Lung (tissue), 11 donors: ENCODE measurements at regions not wholly inside any gene's neighbourhood (a gene's known extent, or its start where the extent isn't known, plus 50 kb on each side); places are given as distances from the start of the nearest gene placed in this dataset.
A peak's percentile ranks its signal among the peaks of the same experiment; 100 is the strongest.

Source experiments
- ATAC-seq: fragments of 200-7000 bp; cut with Tn5 transposase; one replicate; pipeline ENCODE4 v1.9.1; 2020; ENCODE audit warnings: moderate number of reproducible peaks; ENCODE audit not compliant: insufficient read depth, low FRiP score
- DNase-seq, 3 donors: peaks; one replicate each; pipeline ENCODE4 v3.0.0-alpha.2; 2013 to 2017
- H3K27ac ChIP-seq, 2 donors: one replicate each; pipeline ENCODE4 v1.5.1; 2013; ENCODE audit warnings: mild to moderate bottlenecking in 2 of 2, moderate library complexity in 2 of 2, control low read depth in 1 of 2, inconsistent platforms in 1 of 2, low read depth in 1 of 2, low read length in 1 of 2
- H3K27me3 ChIP-seq, 3 donors: one replicate each; pipeline ENCODE4 v1.5.1; 2013; ENCODE audit warnings: low read length in 2 of 3; ENCODE audit not compliant: control insufficient read depth in 3 of 3, insufficient read depth in 3 of 3
- H3K36me3 ChIP-seq, 4 donors: one replicate each; pipeline ENCODE4 v1.5.1; 2013; ENCODE audit warnings: low read length in 4 of 4, mild to moderate bottlenecking in 1 of 4, moderate library complexity in 1 of 4; ENCODE audit not compliant: control insufficient read depth in 4 of 4, insufficient read depth in 4 of 4
- H3K4me1 ChIP-seq, 5 donors: one replicate each; pipeline ENCODE4 v1.5.1; 2013; ENCODE audit warnings: low read length in 5 of 5, mild to moderate bottlenecking in 2 of 5, moderate library complexity in 1 of 5; ENCODE audit not compliant: control insufficient read depth in 5 of 5, insufficient read depth in 5 of 5
- H3K4me3 ChIP-seq: one replicate; pipeline ENCODE4 v1.5.1; 2013; ENCODE audit warnings: mild to moderate bottlenecking, control low read depth, moderate library complexity
- H3K9ac ChIP-seq, 2 donors: one replicate each; pipeline ENCODE4 v1.5.1; 2013; ENCODE audit warnings: low read length in 2 of 2, control low read depth in 1 of 2; ENCODE audit not compliant: insufficient read depth in 1 of 2
- H3K9me3 ChIP-seq, 4 donors: one replicate each; pipeline ENCODE4 v1.5.1; 2013; ENCODE audit warnings: low read length in 3 of 4, mild to moderate bottlenecking in 1 of 4, moderate library complexity in 1 of 4; ENCODE audit not compliant: control insufficient read depth in 4 of 4, insufficient read depth in 3 of 4
- CTCF ChIP-seq: IDR thresholded peaks from 2 replicates; pipeline ENCODE4 v1.5.1; 2012; ENCODE audit warnings: mild to moderate bottlenecking; ENCODE audit errors: control extremely low read depth, extremely low read depth
- WGBS, 2 donors: extraction: QIAGEN DNeasy Blood & Tissue Kit; methylation state at CpG; one replicate each; pipeline ENCODE4 v1.1.7; 2013; 5-methylcytosine and 5-hydroxymethylcytosine counted together
- donor health status: control.
- donor health status: control.
- donor health status: Bipolar disorder and iron deficiency.
- donor health status: healthy.
- donor health status: DM: yes; HTN: yes; CAD: no.

GRCh38 chr3:1600700-1601418, 497.8 kb upstream of the CNTN4 start:
- ATAC-seq = no peak
- no peak for TF ChIP-seq CTCF
- DNase-seq = no peak

GRCh38 chr3:1609416-1609815, 489.2 kb upstream of the CNTN4 start:
- no peaks in the 10 kb centered on the region for H3K36me3 ChIP-seq
- no peak overlapping the region for H3K27ac ChIP-seq
- H3K9ac ChIP-seq = no peak overlapping the region
- no peaks in the 10 kb centered on the region for H3K27me3 ChIP-seq
- no peak for ATAC-seq
- 68 to 71% methylated on average over 1 of the region's 1 CpG for WGBS, 2 donors
- peak in 1 of 3 donors; percentile 1 for DNase-seq
- H3K9me3 ChIP-seq = no peaks in the 10 kb centered on the region
- no peaks in the 10 kb centered on the region for H3K4me1 ChIP-seq
- no peak for TF ChIP-seq CTCF
- no peak overlapping the region for H3K4me3 ChIP-seq

More at GRCh38 chr3:1600700-1601418, 497.8 kb upstream of the CNTN4 start:
- peaks cover 0 to 4% (median 0%) of the 10 kb centered on the region in 4 donors for H3K9me3 ChIP-seq
- no peak overlapping the region for H3K9ac ChIP-seq
- 90 to 91% methylated on average over 22 of the region's 22 CpGs for WGBS, 2 donors
- no peak overlapping the region for H3K4me3 ChIP-seq
- no peaks in the 10 kb centered on the region for H3K27me3 ChIP-seq
- H3K36me3 ChIP-seq = no peaks in the 10 kb centered on the region
- no peaks in the 10 kb centered on the region for H3K4me1 ChIP-seq
- H3K27ac ChIP-seq = no peak overlapping the region

- Histone ChIP-seq H3K36me3 (no peaks in the 10 kb centered on the region), H3K9me3 (no peaks in the 10 kb centered on the region), H3K4me1 (no peaks in the 10 kb centered on the region), H3K4me3 (no peak overlapping the region), H3K9ac (no peak overlapping the region), H3K27ac (no peak overlapping the region), H3K27me3 (no peaks in the 10 kb centered on the region)
- ATAC-seq (no peak), DNase-seq (no peak)
- 54 to 59% methylated on average over 3 of the region's 3 CpGs for WGBS, 2 donors
- TF ChIP-seq CTCF = no peak
Observed at GRCh38 chr3:1611824-1612223, 486.8 kb upstream of the CNTN4 start.

- TF ChIP-seq CTCF = no peak
- no peak for ATAC-seq
- no peaks in the 10 kb centered on the region for H3K27me3 ChIP-seq
- no peak overlapping the region for H3K4me3 ChIP-seq
- no peaks in the 10 kb centered on the region for H3K36me3 ChIP-seq
- no peak overlapping the region for H3K9ac ChIP-seq
- no peaks in the 10 kb centered on the region for H3K9me3 ChIP-seq
- DNase-seq = no peak
- no peak overlapping the region for H3K27ac ChIP-seq
- 69 to 90% methylated on average over 4 of the region's 4 CpGs for WGBS, 2 donors
- no peaks in the 10 kb centered on the region for H3K4me1 ChIP-seq
Observed at GRCh38 chr3:1613962-1614361, 484.7 kb upstream of the CNTN4 start.
